ENCODE measurements at regions not wholly inside any gene's neighbourhood (a gene's known extent, or its start where the extent isn't known, plus 50 kb on each side); places are given as distances from the start of the nearest gene placed in this dataset.
"Not testable (repeated sequence)": the region's sequence is repeated elsewhere in the genome, so short reads cannot be mapped to it uniquely, and the experiment has no call there.

DNA sequence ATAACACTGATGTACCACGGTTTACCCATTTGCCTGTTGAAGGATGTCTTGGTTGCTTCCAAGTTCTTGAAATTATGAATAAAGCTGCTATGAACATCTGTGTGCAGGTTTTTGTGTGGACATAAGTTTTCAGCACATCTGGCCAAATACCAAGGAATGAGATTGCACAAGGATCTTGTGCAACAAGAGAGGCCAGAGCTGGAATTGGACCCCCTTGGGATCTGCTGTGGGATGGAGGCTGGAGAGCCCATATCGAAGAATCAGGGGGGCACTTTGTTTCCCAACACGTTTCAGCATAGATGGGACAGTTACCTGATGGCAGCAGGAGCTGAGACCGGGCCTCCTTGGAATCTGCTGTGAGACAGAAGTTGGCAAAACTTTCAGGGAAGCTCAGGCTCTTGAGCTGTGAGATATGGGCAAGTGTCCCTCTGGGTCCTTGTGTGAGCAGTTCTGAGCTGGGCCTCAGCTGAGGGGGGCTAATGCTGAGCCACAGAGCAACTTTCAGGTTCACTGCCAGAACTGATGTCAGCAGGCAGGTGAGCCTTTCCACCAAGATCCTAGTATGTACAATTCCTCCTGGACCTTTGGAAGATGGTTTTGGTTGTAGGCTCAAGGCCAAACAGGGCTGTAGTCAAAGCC, 115.2 kb upstream of the RAB18 start:
- DNase-seq (ENCODE audit: low spot score) = no peak

- no peak for DNase-seq (ENCODE audit: low spot score)
Measured at GRCh38 chr10:27383595-27384542, 120.2 kb upstream of the RAB18 start.

- no peak for DNase-seq (ENCODE audit: low spot score)
Measured at GRCh38 chr10:27382176-27382575, 121.9 kb upstream of the RAB18 start.

DNA sequence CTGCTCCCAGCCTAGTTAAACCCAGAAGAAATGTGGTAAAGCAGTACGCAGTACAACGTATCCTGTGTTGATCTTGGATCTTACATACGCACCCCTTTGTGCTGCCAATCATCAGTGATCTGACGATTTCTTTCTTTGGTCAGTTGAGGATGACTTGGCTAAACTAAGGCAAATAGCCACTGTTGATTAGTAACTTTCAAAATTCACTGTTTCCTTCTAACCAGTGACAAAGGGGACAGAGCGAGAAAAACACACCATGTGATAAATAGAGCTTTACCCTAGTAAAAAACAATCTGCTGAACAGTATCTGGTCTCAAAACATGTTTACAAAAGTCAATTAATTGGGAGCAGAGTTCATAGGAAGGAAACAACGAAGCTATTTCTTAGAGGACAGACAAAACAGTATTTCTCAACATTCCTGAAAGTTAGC, 123.2 kb upstream of the RAB18 start:
- no peak for DNase-seq (ENCODE audit: low spot score)

- not testable (repeated sequence) for DNase-seq (ENCODE audit: low spot score)
Measured at GRCh38 chr10:27379041-27379440, 125.1 kb upstream of the RAB18 start.

DNA sequence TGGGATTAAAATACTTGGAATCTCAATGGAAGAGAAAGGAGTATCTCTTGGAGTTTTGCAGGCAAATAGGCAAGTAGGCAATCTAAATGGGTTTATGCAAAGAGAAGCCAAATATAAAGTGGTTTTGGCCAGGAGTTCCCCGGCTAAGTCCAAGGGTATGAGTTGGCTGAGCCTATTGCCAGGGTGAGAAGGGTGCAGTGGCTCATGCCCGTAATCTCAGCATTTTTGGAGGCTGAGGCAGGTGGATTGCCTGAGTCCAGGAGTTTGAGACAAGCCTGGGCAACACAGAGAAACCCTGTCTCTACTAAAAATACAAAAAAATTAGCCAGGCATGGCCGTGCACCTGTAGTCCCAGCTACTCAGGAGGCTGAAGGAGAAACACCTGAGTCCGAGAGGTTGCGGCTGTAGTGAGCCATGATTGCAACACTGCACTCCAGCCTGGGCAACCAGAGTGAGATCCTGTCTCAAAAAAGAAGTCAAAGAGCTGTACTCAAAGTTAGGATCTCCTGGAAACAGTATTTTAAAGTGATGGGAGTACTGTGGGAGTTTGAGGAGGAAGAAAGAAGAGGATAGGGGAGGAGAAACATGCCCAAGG, 130.4 kb upstream of the RAB18 start:
- no peak for DNase-seq (ENCODE audit: low spot score)

GRCh38 chr10:27372095-27372494, 131.5 kb upstream of the ACBD5 start:
- DNase-seq (ENCODE audit: low spot score) = no peak

- not testable (repeated sequence) for DNase-seq (ENCODE audit: low spot score)
Measured at GRCh38 chr10:27371375-27371774, 130.8 kb upstream of the ACBD5 start.

- DNase-seq (ENCODE audit: low spot score) = no peak
Measured at GRCh38 chr10:27369880-27370279, 129.3 kb upstream of the ACBD5 start.

- no peak for DNase-seq (ENCODE audit: low spot score)
Measured at GRCh38 chr10:27368706-27369105, 128.1 kb upstream of the ACBD5 start.

DNA sequence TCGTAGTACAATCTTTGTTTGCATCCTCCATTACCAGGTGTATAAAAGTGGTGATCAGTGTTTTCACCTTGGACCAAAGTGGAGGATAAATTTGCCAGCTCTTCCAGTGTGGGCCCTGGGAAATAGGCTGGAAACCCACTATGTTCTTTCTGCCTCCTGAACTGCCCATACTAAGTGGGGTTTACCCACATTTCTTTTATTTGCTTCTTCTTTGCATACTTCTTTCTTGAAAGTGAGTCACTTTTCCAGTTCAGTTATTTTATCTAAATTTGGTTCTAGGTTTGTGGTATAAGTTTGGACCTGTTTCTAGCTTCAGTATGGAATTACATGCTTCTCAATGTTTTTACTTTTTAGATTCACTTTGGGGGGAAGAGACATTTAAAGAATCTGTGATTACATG, 126.2 kb upstream of the ACBD5 start:
- DNase-seq (ENCODE audit: low spot score) = no peak

DNA sequence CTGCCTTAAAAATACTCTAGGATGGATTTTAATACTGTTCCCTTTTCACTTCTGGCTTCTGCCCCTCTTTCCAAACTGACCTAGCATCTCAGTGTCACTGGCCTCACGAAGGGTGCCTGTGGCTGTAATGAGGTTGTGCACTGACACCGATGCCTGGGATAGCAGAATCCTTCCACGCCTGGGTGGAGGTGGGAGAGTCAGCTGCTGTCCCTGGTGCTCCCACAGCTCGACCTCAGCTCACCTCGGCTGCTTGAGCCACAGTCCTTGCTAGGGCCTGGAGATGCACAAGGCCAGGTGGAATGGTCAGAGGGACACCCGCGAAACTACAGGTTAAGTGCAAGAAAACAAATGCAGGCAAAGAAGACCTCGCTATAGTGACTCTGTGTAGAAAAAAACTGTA, 123.4 kb upstream of the ACBD5 start:
- DNase-seq (ENCODE audit: low spot score) = no peak

DNA sequence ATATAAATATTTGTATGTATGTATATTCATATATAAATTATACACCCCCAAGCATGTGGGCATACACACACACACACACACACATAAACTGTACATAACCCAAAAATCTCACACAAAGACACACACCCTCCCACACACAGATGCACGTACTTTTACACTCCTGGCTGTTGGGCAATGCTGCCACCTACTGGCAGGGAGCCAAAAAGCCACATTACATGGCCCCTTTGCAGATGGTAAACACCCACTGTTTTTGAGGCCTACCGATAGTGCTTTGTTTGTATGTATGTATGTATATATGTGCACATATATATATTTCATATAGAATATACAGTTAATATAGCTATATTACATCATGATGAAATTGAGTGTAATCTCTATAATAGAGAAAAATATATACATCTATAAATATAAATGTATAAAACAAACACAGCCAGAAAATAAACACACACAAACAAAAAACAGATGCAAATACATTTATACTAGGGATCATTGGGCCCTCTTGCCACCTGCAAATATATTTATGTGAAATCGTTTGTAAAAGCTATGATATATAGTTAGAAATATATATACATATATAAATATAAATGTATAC, 120.1 kb upstream of the ACBD5 start:
- peak; percentile 76 for DNase-seq (ENCODE audit: low spot score)

DNA sequence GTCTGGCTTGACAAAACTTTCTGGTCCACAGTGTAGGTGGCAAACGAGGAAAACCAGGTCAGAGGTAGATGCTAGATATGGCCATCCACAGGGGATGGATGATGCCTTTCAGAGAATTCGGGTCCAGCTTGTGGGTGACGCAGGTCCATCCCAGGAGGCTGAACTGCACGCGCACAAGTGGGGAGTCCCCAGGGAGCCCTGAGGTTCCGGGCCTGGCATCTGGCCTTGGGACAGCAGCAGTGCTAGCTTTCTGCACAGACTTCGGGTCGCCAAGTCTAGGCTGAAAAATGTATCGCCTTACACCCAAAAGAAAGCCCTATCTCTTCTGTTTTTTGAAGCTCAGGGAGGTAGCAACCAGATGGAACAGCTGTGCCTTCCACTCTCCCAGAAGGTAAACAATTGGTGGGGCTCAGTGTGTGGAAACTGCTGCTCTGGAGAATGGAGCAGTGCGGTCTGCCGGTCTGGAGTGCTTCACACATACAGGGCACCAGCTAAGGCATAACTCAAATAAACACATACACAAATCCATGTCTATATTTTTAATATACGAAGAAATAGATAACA, 119.3 kb upstream of the ACBD5 start:
- DNase-seq (ENCODE audit: low spot score) = no peak

DNA sequence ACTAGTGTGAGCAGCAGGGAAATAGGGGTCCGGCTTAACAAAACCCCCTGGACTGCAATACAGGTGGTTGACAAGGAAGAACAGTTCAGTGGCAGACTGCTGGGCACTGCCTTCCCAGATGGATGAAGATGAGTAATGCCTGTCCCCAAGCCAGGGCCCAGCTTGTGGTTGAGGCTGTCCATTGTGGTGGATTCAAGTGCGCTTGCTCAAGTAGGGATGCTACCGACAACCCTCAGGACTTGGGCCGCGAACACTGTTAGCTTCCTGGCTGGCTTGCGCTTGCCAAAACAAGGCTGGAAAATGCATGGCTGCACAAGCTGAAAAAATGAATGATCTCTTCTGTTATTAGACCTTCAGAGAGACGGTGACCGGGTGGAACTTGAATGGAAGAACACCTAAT, 116.1 kb upstream of the ACBD5 start:
- DNase-seq (ENCODE audit: low spot score) = no peak

DNA sequence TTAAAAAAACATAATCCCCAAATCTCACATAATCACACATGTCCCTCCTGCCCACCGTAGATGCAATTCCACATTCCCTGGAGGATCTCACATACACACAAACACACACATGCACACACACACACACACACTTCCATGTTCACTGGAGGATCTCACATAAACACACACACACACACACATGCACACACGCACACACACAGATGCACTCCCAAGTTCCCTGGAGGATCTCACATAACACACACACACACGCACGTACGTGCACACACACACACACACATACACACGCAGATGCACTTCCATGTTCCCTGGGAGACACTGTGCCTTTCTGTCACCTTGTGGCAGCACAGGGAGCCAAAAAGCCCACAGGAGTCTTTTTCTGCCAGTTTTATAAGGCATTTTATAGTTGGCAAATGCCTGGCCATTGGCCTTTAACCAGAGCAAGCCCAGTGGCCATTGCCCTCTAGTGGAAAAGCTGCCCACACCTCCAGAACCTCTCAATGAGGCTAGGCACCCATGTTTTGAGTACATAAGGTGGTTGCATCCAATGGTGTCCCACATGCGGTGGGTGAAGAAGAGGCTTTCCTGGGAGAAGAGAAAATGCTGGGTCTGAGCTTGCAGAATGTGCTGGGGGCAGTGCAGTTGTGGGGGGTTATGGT, 115.4 kb upstream of the ACBD5 start:
- no peak for DNase-seq (ENCODE audit: low spot score)

DNA sequence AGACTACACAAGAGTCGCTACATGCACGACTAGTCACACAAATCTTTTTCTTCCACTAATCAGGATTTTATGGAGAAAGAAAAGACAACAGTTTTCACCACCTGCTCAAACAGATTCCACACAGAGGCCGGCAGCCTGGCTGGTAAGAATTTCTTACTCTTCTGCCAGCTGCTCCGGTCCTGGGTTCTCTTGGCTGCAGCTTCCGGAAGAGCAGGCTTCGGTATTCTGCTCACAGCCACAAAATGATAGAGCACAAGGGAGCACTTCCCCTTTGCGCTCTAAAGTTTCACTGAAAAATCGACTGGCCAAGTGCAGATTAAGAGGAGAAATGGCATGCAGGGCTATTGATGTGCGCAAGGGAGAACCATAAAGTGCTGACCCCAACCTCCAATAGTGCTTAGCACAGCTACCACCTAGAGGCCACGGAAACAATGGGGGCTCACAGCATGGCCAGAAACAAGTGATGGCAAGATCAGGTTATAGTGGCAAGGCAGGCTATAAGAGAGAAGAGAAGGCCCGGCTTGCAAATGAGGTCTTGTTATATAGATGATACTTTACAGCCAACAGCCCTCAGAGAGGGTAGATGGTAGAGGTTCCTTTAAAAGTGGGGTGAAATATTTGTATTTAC, 114.2 kb upstream of the ACBD5 start:
- DNase-seq (ENCODE audit: low spot score) = not testable (repeated sequence)

DNA sequence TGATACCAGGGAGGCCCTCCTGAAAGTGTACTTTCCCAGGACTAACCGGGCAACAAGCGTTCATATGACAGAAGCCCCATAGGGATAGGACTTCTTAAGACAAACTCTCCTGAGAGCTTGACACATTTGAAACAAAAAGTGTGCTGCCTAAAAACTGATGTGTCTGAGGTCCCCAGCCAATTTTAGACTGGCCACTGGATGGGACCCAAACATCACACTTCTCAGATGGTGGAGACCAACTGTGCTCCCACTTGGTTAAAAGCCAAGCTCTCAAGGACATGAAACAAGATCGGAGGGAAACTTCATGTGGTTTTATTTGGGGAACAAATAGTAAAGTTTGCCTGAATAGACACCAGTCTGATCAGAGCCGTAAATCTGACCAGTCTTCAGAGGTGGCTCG, 113.5 kb upstream of the ACBD5 start:
- not testable (repeated sequence) for DNase-seq (ENCODE audit: low spot score)

DNA sequence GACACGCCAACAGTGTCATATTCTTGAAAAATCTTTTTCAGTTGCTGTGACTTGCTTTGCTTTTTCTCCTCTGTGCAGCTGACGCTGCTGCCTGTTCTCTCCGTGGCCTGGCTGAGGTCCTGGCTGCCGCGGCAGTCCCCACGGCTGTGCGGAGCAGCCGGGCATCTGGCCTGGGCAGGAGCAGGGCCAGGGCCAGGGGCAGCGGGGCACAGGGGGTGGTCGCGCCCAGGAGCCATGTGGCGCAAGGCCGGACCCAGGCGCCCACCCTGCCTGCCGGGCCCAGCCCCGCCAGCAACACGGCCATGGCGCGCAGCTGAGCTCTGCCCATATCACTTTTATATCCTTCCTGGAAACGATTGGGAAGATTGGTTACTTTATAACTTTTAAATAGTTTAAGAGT, 109.4 kb upstream of the ACBD5 start:
- no peak for DNase-seq (ENCODE audit: low spot score)

DNA sequence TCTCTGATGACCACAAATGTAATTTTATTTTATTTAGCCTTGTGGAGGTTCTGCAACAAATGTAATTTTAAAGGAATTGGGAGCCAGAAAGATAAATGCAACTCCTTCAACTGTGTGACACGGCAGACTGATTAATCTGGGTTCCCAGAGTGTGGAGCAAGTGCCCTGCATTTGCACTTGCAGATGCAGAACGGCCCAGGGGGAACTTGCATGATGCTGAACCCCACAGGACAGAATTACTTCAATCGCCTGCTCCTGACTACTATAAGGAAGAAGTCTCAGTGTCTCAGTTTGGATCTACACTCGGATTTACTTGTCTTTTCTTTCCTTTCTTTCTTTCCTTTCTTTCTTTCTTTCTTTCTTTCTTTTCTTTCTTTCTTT, 107.2 kb upstream of the ACBD5 start:
- not testable (repeated sequence) for DNase-seq (ENCODE audit: low spot score)

GRCh38 chr10:27345455-27345920, 104.9 kb upstream of the ACBD5 start:
- no peak for DNase-seq (ENCODE audit: low spot score)

Measured in D341Med (cell line).